ENCODE measurements at regions not wholly inside any gene's neighbourhood (a gene's known extent, or its start where the extent isn't known, plus 50 kb on each side); places are given as distances from the start of the nearest gene placed in this dataset.
"Not testable (repeated sequence)": the region's sequence is repeated elsewhere in the genome, so short reads cannot be mapped to it uniquely, and the experiment has no call there.

DNA sequence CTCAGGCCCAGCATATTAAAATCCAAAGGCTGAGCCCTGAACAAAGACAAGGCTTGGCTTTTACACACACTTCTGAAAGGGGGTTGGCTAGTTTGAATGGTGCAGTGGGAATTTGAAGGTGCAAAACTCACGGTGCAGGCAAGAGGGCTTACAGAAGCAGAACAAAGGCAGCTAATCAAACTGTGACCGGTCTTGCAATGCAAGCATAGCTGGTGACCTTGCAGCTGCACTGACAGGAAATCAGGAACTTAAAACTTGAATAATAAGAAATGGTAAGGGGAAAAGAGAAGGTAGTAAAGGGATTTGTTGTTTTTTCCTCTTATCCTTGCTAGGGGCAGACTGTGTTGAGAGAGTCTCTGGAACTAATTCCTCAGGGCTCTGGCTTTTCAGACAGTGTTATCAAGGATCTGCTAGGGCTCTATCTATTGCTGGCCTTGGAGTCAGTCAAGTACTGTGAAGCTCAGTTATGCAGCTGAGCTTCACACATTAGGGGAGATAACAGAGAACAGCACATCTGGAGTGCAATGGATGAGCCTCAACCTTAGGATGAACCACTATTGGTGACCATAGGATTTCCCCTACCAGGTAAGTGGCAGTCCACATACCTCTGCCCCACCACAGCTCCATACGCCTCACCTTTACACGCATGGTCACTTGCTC is 97.6 kb downstream of the PPIAL4G start:
- no peak for DNase-seq

DNA sequence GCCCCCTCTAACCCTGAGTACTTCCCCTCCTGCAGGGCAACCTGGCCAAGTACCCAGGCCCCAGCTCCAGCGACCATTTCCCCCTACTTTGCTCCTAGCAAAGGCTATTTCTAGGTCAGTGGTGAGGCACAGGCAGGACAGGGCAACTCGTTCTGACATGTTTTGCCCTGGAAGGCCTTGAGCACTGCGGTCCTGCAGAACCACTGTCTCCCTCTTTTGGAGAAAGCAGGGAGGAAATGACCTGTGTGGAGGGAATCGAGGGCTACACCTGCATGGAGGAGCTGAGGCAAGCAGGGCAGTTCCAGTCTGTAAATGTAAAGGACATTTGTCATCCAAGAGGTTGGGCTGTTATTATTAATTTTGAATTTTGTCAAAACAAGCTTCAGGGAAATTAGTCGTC is 99.1 kb downstream of the PPIAL4G start:
- DNase-seq, result no peak

DNA sequence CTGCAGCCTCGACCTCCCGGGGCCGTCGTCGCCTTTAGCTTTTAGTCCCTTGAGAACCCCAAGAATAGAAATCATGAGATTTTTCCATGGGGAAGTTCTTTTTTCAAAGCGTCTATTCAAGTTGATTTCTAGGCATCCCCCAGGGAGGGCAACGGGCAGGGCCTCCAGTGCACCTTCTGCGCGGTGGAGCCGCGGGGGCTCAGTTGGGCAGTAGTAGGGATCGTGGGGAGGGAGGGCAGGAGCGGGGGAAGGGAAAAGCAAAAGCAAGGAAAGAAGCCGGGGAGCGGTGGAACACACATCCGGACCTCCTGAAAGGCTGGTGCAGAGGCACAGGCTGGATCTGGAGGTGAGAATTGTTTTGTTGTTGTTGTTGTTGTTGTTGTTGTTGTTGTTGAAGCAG is 103.4 kb downstream of the PPIAL4G start:
- no peak for DNase-seq

DNA sequence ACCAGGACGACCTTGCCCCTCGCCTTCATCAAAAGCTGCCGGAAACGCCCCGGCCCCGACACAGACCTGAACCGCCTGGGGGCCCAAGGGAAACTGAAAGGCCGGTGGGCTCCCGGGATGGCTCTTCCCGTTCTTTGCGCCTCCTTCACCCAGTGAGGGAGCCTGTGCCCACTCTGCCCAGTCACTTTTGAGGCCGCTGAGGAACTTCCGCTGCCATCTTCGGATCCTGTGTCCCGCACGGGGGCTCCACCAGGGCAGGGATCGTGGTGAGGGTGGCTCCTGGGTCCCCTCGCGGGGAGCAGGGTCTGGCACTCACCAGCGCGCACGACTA is 104.0 kb downstream of the PPIAL4G start:
- no peak for DNase-seq

DNA sequence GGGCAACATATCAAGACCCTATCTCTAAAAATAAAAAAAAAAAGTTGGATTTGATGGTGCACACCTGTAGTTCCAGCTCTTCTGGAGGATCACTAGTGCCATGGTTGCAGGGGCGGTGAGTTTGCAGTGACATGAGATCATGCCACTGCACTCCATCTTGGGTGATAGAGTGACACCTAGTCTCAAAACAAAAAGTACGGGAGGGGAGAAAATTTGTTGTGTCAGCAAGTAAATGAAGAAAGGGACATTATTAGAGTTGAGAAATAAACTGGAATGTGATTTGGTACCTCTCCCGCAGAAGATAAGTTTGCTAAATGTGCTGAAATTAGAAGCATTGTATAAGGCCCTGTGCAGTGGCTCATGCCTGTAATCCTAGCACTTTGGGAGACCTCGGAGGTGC is 105.1 kb downstream of the PPIAL4G start:
- not testable (repeated sequence) for DNase-seq

DNA sequence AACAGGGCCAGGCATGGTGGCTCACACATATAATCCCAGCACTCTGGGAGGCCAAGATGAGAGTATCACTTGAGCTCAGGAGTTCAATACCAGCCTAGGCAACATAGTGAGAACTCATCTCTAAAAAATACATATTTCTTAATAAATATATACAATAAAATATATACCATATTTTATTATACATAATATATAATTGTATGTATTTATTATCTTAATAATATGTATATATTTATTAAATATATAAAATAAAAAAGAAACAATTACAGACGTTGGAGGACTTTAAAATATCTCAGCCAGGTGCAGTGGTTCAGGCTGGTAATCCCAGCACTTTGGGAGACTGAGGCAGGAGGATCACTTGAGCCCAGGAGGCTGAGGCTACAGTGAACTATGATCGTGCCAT is 106.1 kb downstream of the PPIAL4G start:
- not testable (repeated sequence) for DNase-seq

DNA sequence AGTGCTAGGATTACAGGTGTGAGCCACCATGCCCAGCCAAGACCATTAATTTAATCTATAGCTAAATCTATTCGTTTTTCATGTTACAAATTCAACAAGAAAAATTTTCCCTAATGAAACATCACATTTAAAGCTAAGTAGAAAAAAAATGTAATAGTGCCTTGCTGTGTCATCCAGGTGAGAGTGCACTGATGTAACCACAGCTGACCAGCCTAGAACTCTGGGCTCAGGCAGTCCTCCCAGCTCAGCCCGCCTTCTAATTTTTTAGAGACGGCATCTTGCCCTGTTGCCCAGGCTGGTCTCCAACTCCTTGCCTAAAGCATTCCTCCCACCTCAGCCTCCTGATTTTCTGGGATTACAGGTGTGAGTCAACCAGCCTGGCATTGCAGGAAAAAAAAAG is 109.0 kb downstream of the PPIAL4G start:
- no peak for DNase-seq

DNA sequence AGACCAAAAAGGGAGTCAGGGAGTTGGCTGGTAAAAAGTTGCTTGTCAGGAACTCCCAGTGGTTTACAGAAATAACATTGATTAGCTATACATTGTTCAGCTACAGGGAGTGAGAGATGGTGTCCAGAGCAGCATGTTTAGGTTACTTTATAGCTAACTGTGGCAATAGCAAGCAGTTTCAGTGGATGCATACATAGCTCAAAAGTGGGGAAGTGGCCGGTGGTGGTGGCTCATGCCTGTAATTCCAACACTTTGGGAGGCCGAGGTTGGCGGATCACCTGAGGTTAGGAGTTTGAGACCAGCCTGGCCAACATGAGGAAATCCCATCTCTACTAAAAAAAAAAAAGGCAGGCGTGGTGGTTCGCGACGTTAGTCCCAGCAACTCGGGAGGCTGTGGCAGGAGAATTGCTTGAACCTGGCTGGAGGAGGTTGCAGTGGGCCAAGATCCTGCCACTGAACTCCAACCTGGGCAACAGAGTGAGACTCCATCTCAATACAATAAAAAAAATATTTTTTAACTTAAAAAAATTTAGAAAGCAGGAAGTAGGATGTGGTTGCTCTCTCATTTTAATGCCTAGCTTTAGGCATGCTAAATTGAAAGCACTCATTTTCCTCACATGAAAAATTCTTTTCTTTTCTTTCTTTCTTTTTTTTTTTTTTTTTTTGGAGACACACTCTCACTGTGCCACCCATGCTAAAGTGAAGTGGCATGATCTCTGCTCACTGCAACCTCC is 109.7 kb downstream of the PPIAL4G start:
- DNase-seq, result no peak

DNA sequence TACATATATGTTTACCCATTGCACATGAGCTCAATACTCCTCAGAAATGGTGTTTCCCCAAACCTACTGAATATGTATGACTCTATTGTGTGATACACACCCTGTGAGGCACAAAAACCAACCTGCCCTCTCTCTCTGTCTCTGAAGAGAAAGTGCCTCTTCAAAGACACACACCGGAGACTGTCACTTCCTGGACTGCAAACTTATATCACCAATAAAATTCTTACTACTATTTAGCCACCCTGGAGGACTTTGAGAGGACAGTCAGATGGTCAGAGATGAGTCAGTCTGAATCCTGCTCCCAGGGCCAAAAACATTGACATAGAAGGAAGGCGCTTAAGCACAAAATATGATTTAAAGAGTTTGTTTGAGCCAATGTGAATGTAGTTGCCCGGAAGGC is 110.4 kb downstream of the PPIAL4G start:
- no peak for DNase-seq

DNA sequence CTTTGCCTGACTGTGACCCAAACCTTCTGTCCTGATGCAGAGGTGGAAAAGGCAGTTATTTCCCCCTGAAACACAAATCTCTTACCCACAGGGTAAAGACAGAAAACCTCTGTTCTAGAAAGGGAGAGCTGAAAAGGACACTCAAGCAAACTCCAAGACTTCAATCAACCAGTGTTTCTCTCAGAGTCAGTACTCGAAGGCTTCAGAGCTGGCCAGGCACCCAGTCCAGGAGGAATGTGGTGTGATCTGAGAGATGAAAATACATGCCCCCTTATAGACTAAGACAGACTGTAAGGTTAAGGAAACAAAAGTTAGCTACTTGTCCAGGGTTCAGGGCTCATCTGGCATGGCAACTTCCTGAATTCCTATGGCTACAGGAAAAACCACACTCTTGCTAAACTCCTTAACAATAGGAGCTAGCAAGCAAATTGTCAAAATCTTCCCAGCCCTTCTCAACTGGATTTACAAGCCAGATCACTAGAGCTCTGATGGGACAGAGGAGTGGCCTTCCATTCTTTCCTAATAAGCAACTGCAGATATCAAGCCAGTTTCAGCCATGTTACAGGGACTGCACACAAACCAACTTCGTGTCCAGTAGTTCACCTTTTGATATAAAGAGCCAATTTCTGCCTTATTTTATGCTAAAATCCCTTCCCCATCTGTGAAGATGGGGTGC is 110.9 kb downstream of the PPIAL4G start:
- DNase-seq, result not testable (repeated sequence)

DNA sequence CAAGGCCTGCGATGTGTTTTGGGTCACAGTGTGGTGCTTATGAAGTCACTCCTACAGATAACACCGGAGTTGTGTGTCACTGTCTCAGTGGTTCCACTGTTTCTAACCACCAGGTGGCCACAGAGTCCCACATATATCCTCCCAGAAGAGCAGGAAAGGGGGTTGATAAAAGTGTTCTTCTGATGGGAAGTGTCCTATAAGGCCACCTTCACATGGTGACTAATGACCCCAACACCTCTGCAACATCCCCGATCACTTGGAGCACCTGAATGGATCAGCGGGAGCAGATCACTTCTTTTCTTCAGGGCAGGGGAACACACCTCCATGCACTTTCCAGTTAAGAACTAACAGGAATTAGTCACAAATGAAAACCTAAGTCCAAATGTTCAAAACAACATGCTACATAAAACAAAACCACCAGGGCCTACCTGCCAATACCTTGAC is 111.5 kb downstream of the PPIAL4G start:
- not testable (repeated sequence) for DNase-seq

DNA sequence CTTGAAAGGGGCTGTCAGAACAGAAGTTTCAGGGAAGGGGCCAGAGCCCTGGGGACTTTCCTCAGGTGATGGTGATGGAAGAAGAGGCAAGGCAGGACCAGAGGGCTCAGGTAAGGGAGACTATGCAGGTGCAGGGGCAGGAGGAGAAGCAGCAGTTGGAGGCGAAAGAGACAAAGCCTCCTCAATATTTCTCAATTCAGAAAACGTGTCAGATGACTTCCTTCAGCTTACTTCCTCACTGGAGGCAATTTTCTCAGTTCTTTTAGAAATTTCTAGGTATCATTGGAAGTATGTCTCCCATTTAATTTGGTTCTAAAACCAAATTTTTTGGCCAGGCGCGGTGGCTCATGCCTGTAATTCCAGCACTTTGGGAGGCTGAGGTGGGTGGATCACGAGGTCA is 112.4 kb downstream of the PPIAL4G start:
- DNase-seq, result not testable (repeated sequence)

DNA sequence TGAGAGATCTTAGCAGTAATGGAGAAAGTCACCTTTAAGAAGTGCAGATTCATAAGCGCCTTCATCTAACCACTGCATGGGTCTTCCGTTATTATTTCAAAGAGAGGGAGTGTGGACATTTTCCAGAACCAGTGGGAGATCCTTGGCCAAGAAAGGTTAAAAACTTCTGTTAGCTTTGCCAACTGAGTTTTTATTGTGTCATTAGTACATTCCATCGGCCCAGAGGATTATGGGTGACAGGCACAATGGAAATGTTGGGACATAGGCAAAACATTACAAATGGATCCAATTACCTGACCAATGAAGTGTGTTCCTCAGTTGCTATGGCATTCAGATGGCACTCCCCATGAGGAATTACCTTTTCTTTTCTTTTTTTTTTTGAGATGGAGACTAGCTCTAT is 115.5 kb downstream of the PPIAL4G start:
- no peak for DNase-seq

DNA sequence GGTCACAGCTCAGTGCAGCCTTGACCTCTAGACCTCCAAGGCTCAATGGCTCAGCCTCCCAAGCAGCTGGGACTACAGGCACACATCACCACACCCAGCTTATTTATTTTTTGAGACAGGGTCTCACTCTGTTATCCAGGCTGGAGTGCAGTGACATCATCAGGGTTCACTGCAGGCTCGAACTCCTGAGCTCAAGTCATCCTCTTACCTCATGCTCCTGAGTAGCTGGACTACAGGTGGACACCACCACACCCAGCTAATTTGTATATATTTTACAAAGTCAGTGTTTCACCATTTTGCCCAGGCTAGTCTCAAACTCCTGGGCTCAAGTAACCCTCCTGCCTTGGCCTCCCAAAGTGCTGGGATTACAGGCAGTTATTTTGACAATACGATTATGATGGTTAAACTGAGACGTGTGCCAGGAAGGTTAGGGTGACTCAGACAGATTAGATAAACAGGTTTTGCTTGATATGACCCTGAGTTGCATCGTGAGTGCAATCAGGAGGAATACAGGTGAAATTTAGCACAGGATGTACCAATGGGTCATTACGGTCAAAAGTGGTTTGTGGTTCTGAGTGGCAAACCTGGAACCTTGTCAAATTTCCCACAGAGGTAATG is 116.9 kb downstream of the PPIAL4G start:
- DNase-seq, result not testable (repeated sequence)

DNA sequence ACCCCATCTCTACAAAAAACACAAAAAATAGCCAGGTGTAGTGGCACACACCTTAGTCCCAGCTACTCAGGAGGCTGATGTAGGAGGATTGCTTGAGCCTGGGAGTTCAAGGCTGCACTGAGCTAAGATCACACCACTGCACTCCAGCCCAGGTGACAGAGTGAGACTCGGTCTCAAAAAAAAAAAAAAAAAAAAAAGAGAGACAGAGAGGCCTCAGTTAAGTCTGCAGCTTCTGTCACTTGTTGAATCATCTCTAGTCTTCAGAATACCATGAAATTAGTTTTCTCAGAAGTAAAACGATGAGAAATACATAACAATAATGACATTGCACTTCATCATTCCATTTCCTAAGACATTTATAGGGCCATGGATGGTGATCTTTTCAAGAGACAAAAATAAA is 118.0 kb downstream of the PPIAL4G start:
- not testable (repeated sequence) for DNase-seq

DNA sequence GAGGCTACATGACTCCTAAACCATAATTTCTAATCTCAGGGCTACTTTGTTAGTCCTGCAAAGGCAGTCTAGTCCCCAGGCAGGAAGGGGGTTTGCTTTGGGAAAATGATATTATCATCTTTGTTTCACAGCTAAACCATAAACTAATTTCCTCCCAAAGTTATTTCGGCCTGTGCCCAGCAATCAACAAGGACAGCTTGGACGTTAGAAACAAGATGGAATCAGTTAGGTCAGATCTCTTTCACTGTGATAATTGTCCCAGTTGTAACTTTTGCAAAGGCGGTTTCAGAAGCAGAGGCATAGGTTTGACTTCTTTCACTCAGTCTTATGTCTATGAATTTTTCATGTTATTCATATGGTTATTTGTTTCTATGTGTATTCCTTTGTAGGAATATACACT is 119.1 kb downstream of the PPIAL4G start:
- not testable (repeated sequence) for DNase-seq

DNA sequence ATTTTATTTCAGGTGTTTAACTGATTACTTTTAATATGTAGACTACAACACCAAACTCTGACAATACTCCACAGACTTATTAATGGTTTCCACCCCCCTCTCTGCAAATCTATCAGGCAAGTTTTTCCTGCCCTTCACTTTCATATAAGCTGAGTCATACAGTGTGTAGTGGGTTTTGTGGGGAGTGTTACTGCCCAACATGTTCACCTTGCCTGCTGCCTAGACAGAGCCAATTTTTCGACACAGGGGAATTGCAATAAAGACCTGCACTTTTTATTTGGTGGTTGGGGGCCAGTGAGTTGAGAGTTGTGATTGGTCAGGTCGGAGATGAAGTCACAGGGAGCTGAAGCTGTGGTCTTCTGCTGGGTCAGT is 119.7 kb downstream of the PPIAL4G start:
- DNase-seq, result no peak

DNA sequence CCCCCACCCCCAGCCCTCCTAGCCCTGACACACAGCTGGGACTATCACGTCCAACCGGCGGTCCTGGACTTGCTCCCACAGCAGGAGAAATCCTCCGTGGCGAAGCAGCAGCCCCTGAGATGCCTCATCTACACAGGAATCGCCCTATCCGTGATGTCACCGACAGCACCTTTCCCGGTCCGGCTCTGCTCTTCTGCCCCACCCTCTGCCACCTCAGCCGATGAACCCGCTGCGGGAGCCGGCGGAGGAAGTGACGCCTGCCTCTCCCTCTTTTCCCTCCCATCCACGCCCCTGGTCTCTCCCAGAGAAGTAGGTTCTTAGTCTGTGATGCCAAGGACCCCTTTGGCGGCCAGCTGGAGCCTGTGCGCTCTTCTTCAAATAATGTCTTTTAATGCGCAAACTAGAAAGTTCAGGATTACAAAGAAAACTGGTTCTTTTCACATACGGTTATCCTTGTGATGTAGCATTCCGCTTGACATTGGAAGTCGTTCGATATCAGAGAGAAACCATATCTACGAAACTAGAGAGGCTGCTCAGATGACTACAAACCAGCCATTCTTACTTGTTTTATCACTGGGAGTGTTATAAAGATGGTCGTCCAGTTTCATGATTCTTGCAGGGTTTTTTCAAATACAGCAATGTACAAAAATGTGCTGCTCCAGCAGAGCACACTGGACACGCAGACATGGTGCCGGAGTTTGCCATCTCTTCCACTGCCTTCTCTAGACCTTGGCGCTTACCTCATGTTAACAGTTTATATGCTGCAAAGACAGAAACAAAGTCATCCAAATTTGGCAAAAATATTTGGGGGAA is 120.3 kb downstream of the PPIAL4G start:
- no peak for DNase-seq

DNA sequence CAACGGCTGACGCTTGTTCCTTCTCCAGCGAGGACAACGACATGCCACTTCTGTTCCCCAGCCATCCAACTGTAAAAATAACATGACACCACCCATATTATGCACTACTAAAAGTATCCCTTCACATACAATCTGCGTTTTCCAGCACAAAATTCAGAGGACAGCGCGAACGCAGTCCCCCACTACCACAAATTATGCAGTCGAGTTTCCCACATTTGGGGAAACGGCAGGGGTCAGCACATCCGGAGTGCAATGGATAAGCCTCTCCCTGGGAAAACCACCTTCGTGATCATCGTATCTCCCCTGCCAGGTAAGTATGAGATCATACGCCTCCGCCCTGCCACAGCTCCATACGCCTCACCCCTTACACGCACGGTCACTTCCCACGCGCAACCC is 120.9 kb downstream of the PPIAL4G start:
- no peak for DNase-seq

DNA sequence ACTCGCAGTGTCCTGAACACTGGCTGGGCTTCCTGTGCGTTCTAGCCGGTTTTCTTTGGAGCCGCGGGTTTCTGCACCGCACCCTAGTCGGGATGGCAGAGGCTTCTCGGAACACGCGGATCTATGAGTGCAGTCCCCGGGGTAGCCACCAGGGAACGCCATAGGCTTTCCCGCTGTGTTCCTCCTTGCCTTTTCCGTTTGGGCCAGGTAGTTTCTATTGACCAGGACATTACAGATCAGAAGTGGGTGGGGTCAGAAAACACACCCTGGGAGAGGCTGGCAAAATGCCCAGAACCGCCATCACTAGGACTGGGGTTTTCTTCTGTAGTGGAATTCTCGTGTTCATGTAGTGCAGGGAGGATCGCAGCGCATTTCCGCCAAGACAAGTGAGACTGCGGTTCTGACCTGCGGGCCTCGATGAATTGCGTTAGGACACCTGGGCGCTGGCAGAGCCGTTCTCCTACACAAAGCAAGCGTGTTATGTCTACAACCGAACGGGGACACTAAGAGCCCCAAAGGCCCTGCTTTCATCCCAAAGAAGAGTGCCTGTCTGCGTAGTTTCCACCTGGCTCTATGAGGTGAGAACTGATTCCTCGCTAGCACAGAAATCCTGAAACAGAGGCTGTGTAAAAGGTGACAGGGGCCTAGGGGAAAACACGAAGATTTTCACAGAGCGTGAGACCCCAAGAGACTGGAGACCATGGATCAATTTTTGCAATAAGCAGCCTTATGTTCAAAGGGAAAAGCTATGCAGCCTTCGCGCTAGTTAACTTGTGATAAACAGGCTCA is 121.5 kb downstream of the PPIAL4G start:
- DNase-seq, result not testable (repeated sequence)

DNA sequence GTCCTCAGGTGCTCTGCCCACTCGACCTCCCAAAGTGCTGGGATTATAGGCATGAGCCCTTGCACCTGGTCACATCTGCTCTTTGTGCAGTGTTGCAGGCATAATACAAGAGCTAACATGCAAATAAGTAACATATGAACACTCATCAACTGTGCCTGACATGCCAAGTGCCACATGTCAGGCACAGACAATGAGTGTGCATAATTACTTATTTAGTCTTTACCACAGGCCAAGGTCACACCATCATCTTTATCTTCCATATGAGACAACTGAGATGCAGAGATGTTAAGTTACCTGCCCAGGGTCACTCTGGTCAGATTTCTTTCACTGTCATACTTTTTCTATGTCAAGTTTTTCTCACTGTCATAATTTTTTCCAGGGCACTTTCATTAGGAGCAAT is 126.1 kb downstream of the PPIAL4G start:
- no peak for DNase-seq

DNA sequence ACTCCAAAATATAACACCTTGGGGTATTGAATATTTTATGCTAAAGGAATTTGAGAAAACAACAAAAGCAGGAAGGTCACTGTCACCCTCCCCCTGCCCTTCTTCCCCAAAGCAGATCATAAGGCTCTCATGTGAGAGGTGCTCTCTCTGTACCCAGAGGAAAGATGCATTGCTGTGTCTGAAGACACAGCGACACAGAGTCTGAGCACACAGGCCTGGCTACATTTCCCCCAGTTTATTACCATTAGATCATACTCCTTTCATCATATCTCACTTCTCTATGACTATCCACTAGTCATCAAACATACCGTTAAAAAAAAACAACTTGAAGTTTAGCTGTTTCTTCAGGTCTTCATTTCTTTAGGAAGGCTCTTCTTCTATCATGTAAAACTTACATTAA is 127.1 kb downstream of the PPIAL4G start:
- no peak for DNase-seq
